ENCODE measurements at regions not wholly inside any gene's neighbourhood (a gene's known extent, or its start where the extent isn't known, plus 50 kb on each side); places are given as distances from the start of the nearest gene placed in this dataset.

DNA sequence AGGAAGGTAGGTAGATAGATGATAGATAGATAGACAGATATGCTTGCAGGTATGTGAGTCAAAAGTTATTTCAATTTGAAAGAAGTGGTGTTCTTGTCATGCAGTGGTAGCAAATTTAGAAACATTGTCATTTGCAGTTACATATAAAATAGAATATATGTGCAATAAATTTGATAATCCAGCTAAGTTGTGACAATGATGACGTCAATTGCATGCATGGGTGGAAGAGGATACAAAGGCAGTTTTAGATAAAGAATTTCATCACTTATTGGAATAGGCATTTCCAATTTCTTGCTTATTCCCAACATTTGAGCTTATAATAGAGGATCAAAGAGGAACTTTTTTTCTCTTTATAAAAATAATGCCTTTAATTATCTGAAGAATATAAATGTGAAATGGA is 99.2 kb upstream of the KCNJ16 start:
- TF ChIP-seq, protein P1, sequence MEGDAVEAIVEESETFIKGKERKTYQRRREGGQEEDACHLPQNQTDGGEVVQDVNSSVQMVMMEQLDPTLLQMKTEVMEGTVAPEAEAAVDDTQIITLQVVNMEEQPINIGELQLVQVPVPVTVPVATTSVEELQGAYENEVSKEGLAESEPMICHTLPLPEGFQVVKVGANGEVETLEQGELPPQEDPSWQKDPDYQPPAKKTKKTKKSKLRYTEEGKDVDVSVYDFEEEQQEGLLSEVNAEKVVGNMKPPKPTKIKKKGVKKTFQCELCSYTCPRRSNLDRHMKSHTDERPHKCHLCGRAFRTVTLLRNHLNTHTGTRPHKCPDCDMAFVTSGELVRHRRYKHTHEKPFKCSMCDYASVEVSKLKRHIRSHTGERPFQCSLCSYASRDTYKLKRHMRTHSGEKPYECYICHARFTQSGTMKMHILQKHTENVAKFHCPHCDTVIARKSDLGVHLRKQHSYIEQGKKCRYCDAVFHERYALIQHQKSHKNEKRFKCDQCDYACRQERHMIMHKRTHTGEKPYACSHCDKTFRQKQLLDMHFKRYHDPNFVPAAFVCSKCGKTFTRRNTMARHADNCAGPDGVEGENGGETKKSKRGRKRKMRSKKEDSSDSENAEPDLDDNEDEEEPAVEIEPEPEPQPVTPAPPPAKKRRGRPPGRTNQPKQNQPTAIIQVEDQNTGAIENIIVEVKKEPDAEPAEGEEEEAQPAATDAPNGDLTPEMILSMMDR (IDR thresholded peaks at IDR 0.05): no peak
- no peak for TF ChIP-seq POLR2A (IDR thresholded peaks at IDR 0.05)
- no peak for TF ChIP-seq EP300 (IDR thresholded peaks at IDR 0.05)

Measured in ovary (tissue), 3 donors.